Fibroblast of lung (primary cell): ENCODE measurements at regions not wholly inside any gene's neighbourhood (a gene's known extent, or its start where the extent isn't known, plus 50 kb on each side); places are given as distances from the start of the nearest gene placed in this dataset.

Experiments used
- DNase-seq, 2 donors: peaks; one replicate each; pipeline versions ENCODE4 v3.0.0 to v3.0.0-alpha.2; 2010; ENCODE audit warnings: low read depth in 2 of 2
- H2AFZ ChIP-seq: 2 replicates; pipeline ENCODE4 v1.5.1; 2012; ENCODE audit warnings: low read length, control low read depth, inconsistent platforms
- H3K27ac ChIP-seq: 2 replicates; pipeline ENCODE4 v1.5.1; 2011; ENCODE audit warnings: low read length, control low read depth; ENCODE audit not compliant: insufficient read depth
- H3K27me3 ChIP-seq: 2 replicates; pipeline ENCODE4 v1.5.1; 2011; ENCODE audit warnings: mild to moderate bottlenecking, low read length; ENCODE audit not compliant: control insufficient read depth, insufficient read depth
- H3K36me3 ChIP-seq: 2 replicates; pipeline ENCODE4 v1.5.1; 2011; ENCODE audit warnings: low read length; ENCODE audit not compliant: control insufficient read depth, insufficient read depth
- H3K4me1 ChIP-seq: 2 replicates; pipeline ENCODE4 v1.5.1; 2011; ENCODE audit warnings: low read length; ENCODE audit not compliant: control insufficient read depth, insufficient read depth; ENCODE audit errors: extremely low read depth
- H3K4me2 ChIP-seq: 2 replicates; pipeline ENCODE4 v1.5.1; 2011; ENCODE audit warnings: low read length, control low read depth; ENCODE audit not compliant: insufficient read depth; ENCODE audit errors: extremely low read depth
- H3K4me3 ChIP-seq, 4 experiments: fragments of 200-600 bp in 1 of 4; sonication (generic) in 1 of 4; replicated peaks in 1 of 4; 2 replicates each; pipeline ENCODE4 v1.5.1; 2011 to 2016; ENCODE audit warnings: low read length in 4 of 4, low read depth in 3 of 4, mild to moderate bottlenecking in 3 of 4, control low read depth in 2 of 4, inconsistent platforms in 1 of 4, mixed read lengths in 1 of 4; ENCODE audit not compliant: insufficient read depth in 1 of 4; ENCODE audit errors: control extremely low read depth in 1 of 4
- H3K79me2 ChIP-seq: 2 replicates; pipeline ENCODE4 v1.5.1; 2012; ENCODE audit warnings: mild to moderate bottlenecking, low read length, inconsistent platforms; ENCODE audit not compliant: control insufficient read depth, insufficient read depth
- H3K9ac ChIP-seq: 2 replicates; pipeline ENCODE4 v1.5.1; 2011; ENCODE audit warnings: mild to moderate bottlenecking, low read length, control low read depth; ENCODE audit not compliant: insufficient read depth
- H3K9me3 ChIP-seq: 2 replicates; pipeline ENCODE4 v1.5.1; 2012; ENCODE audit warnings: low read depth, low read length; ENCODE audit not compliant: control insufficient read depth, insufficient read depth
- H4K20me1 ChIP-seq: 2 replicates; pipeline ENCODE4 v1.5.1; 2011; ENCODE audit warnings: low read length; ENCODE audit not compliant: control insufficient read depth, insufficient read depth; ENCODE audit errors: extremely low read depth
- CTCF ChIP-seq, 2 donors: IDR thresholded peaks in 1 of 2; conservative IDR thresholded peaks in 1 of 2; 1 replicate in 1 of 2; 2 replicates in 1 of 2; pipeline ENCODE4 v1.5.1; 2011 to 2012; ENCODE audit warnings: low read length in 2 of 2, control low read depth in 1 of 2, inconsistent platforms in 1 of 2, low read depth in 1 of 2, mild to moderate bottlenecking in 1 of 2
- EZH2 ChIP-seq: IDR thresholded peaks from 2 replicates; pipeline ENCODE4 v1.5.1; 2012; ENCODE audit warnings: low read length, control low read depth, mild to moderate bottlenecking; ENCODE audit errors: missing control alignments

GRCh38 chr11:29321293-29322132, 695.3 kb downstream of the KCNA4 start:
- H3K4me2 ChIP-seq = no peak overlapping the region
- no peak overlapping the region for H3K4me3 ChIP-seq
- H2AFZ ChIP-seq = no peak overlapping the region
- no peaks in the 10 kb centered on the region for H3K9me3 ChIP-seq
- H3K27ac ChIP-seq = no peak overlapping the region
- H3K79me2 ChIP-seq = no peaks in the 10 kb centered on the region
- no peak for TF ChIP-seq EZH2
- TF ChIP-seq CTCF (conservative IDR thresholded peaks at IDR 0.05 in 1 of 2, IDR thresholded peaks at IDR 0.05 in 1 of 2; ENCODE audit: low read depth in 1 of 2, low read length in 2 of 2) = no peak
- H4K20me1 ChIP-seq = no peaks in the 10 kb centered on the region
- H3K9ac ChIP-seq = no peak overlapping the region
- peak; percentile 49 to 93 for DNase-seq
- H3K27me3 ChIP-seq = no peaks in the 10 kb centered on the region
- peaks cover 2% of the 10 kb centered on the region for H3K4me1 ChIP-seq
- no peaks in the 10 kb centered on the region for H3K36me3 ChIP-seq

- H4K20me1 ChIP-seq = no peaks in the 10 kb centered on the region
- no peak overlapping the region for H3K27ac ChIP-seq
- no peak overlapping the region for H3K4me3 ChIP-seq
- no peak overlapping the region for H2AFZ ChIP-seq
- no peaks in the 10 kb centered on the region for H3K36me3 ChIP-seq
- no peaks in the 10 kb centered on the region for H3K27me3 ChIP-seq
- H3K9ac ChIP-seq = no peak overlapping the region
- peak in 1 of 2 donors; percentile 45 for DNase-seq
- TF ChIP-seq CTCF (conservative IDR thresholded peaks at IDR 0.05 in 1 of 2, IDR thresholded peaks at IDR 0.05 in 1 of 2; ENCODE audit: low read depth in 1 of 2, low read length in 2 of 2) (no peak), EZH2 (no peak)
- no peaks in the 10 kb centered on the region for H3K79me2 ChIP-seq
- no peaks in the 10 kb centered on the region for H3K9me3 ChIP-seq
- H3K4me1 ChIP-seq = peaks cover 2% of the 10 kb centered on the region
- H3K4me2 ChIP-seq = no peak overlapping the region
Observed at GRCh38 chr11:29320196-29320595, 696.6 kb downstream of the KCNA4 start.

GRCh38 chr11:29319210-29319609, 697.6 kb downstream of the KCNA4 start:
- no peak overlapping the region for H3K4me2 ChIP-seq
- DNase-seq = peak in 1 of 2 donors; percentile 86

More at GRCh38 chr11:29319210-29319609, 697.6 kb downstream of the KCNA4 start:
- Histone ChIP-seq H3K27me3 (no peaks in the 10 kb centered on the region), H3K9ac (no peak overlapping the region), H3K9me3 (no peaks in the 10 kb centered on the region), H3K79me2 (no peaks in the 10 kb centered on the region), H3K4me1 (peaks cover 2% of the 10 kb centered on the region), H3K36me3 (no peaks in the 10 kb centered on the region), H2AFZ (no peak overlapping the region), H4K20me1 (no peaks in the 10 kb centered on the region), H3K4me3 (no peak overlapping the region), H3K27ac (no peak overlapping the region)
- TF ChIP-seq EZH2 = no peak
- TF ChIP-seq CTCF (conservative IDR thresholded peaks at IDR 0.05 in 1 of 2, IDR thresholded peaks at IDR 0.05 in 1 of 2; ENCODE audit: low read depth in 1 of 2, low read length in 2 of 2) = no peak
